Endothelial cell of umbilical vein (primary cell): ENCODE measurements at regions not wholly inside any gene's neighbourhood (a gene's known extent, or its start where the extent isn't known, plus 50 kb on each side); places are given as distances from the start of the nearest gene placed in this dataset.

Experiments used
- BruUV-seq: library from RNA; stranded (reverse); fragments of 400-500 nt; replicated peaks from 2 replicates; lab custom pipeline; 2021; lab: Mats Ljungman, UMichigan
- CTCF ChIA-PET: fragments of 300-600, 350-600 bp; sonication (Branson Sonifier 250); formaldehyde crosslinking; loops from one replicate; lab custom pipeline; 2021; ENCODE audit warnings: antibody characterized with exemption, inconsistent platforms; lab: Charles Lee
- POLR2A ChIA-PET: fragments of 300-600, 350-600 bp; sonication (Branson Sonifier 250); formaldehyde crosslinking; loops from one replicate; lab custom pipeline; 2021; ENCODE audit warnings: antibody characterized with exemption, inconsistent platforms; lab: Charles Lee
- DNase-seq: peaks from one replicate; pipeline ENCODE4 v3.0.0-alpha.2; 2011; ENCODE audit warnings: low read depth, low spot score
- FAIRE-seq: peaks from 2 replicates; lab custom pipeline; 2011; peaks lifted over from hg19 to GRCh38; lab: Jason Lieb, UNC
- H2AFZ ChIP-seq: 2 replicates; pipeline ENCODE4 v1.6.0; 2012; ENCODE audit warnings: low read depth, low read length, control low read depth, inconsistent platforms
- H3K27ac ChIP-seq: 2 replicates; pipeline ENCODE4 v1.5.1; 2011; ENCODE audit warnings: low read depth, mild to moderate bottlenecking, control low read depth, low read length, moderate library complexity; ENCODE audit not compliant: insufficient read depth
- H3K27me3 ChIP-seq, 2 experiments: 2 replicates each; pipeline versions ENCODE4 v1.6.0 to v1.6.1; 2011; ENCODE audit warnings: low read length in 2 of 2, mixed read lengths in 1 of 2; ENCODE audit not compliant: control insufficient read depth in 2 of 2, insufficient read depth in 2 of 2
- H3K36me3 ChIP-seq, 2 experiments: 2 replicates in 1 of 2; 3 replicates in 1 of 2; pipeline ENCODE4 v1.5.1; 2011; ENCODE audit warnings: low read length in 2 of 2, mild to moderate bottlenecking in 1 of 2, moderate library complexity in 1 of 2; ENCODE audit not compliant: control insufficient read depth in 2 of 2, insufficient read depth in 2 of 2; ENCODE audit errors: extremely low read depth in 1 of 2
- H3K4me1 ChIP-seq: 3 replicates; pipeline ENCODE4 v1.5.1; 2011; ENCODE audit warnings: mild to moderate bottlenecking, low read length; ENCODE audit not compliant: control insufficient read depth, insufficient read depth; ENCODE audit errors: extremely low read depth
- H3K4me2 ChIP-seq: 2 replicates; pipeline ENCODE4 v1.6.1; 2011; ENCODE audit warnings: low read length, control low read depth, mixed read lengths; ENCODE audit not compliant: insufficient read depth
- H3K4me3 ChIP-seq, 3 experiments: fragments of 200-600 bp in 1 of 3; sonication (generic), shearing (Covaris generic) in 1 of 3; replicated peaks in 1 of 3; 2 replicates each; pipeline ENCODE4 v1.5.1; 2011 to 2016; ENCODE audit warnings: control low read depth in 3 of 3, low read length in 3 of 3, mild to moderate bottlenecking in 2 of 3, inconsistent platforms in 1 of 3, low read depth in 1 of 3, moderate library complexity in 1 of 3; ENCODE audit not compliant: insufficient read depth in 1 of 3
- H3K79me2 ChIP-seq: 2 replicates; pipeline ENCODE4 v1.6.0; 2012; ENCODE audit warnings: low read length, inconsistent platforms; ENCODE audit not compliant: control insufficient read depth, insufficient read depth
- H3K9ac ChIP-seq: replicated peaks from 2 replicates; pipeline ENCODE3; 2011; ENCODE audit warnings: low read length, control low read depth; ENCODE audit not compliant: insufficient read depth; ENCODE audit errors: extremely low read depth
- H3K9me1 ChIP-seq: replicated peaks from 3 replicates; pipeline ENCODE4 v1.6.0; 2011; ENCODE audit warnings: mild to moderate bottlenecking, low read length; ENCODE audit not compliant: control insufficient read depth, insufficient read depth; ENCODE audit errors: extremely low read depth
- H3K9me3 ChIP-seq: replicated peaks from 2 replicates; pipeline ENCODE4 v1.5.1; 2012; ENCODE audit warnings: low read length, inconsistent platforms; ENCODE audit not compliant: control insufficient read depth, insufficient read depth
- H4K20me1 ChIP-seq: replicated peaks from 2 replicates; pipeline ENCODE3; 2011; ENCODE audit warnings: mild to moderate bottlenecking, low read length; ENCODE audit not compliant: control insufficient read depth, insufficient read depth; ENCODE audit errors: extremely low read depth
- EZH2 ChIP-seq: IDR thresholded peaks from 2 replicates; pipeline ENCODE4 v1.6.1; 2012; ENCODE audit warnings: borderline replicate concordance, low read depth, mild to moderate bottlenecking, moderate library complexity, low read length, inconsistent platforms; ENCODE audit not compliant: severe bottlenecking
- FOS ChIP-seq: IDR thresholded peaks from 2 replicates; pipeline ENCODE4 v1.6.1; 2011; ENCODE audit warnings: mild to moderate bottlenecking, low read length, moderate library complexity, borderline replicate concordance; ENCODE audit not compliant: insufficient read depth
- GATA2 ChIP-seq: IDR thresholded peaks from 2 replicates; pipeline ENCODE4 v1.7.0; 2011; ENCODE audit warnings: low read depth, mild to moderate bottlenecking, moderate library complexity, mixed read lengths, low read length; ENCODE audit not compliant: insufficient read length, insufficient read depth
- JUN ChIP-seq: IDR thresholded peaks from 2 replicates; pipeline ENCODE4 v1.6.1; 2011; ENCODE audit warnings: borderline replicate concordance, low read depth; ENCODE audit not compliant: insufficient read length, insufficient read depth
- MAX ChIP-seq: IDR thresholded peaks from 2 replicates; pipeline ENCODE4 v1.6.1; 2011; ENCODE audit not compliant: insufficient read depth, insufficient read length
- MYC ChIP-seq: IDR thresholded peaks from one replicate; pipeline ENCODE4 v1.6.1; 2011; ENCODE audit warnings: mild to moderate bottlenecking, low read depth, low read length
- POLR2A ChIP-seq: IDR thresholded peaks from 2 replicates; pipeline ENCODE4 v1.6.1; 2012; ENCODE audit warnings: low read depth, mild to moderate bottlenecking, control low read depth, low read length
- POLR2AphosphoS5 ChIP-seq: IDR thresholded peaks from 2 replicates; pipeline ENCODE4 v1.6.1; 2012; ENCODE audit warnings: low read depth, mild to moderate bottlenecking, control low read depth, low read length, moderate library complexity; ENCODE audit not compliant: insufficient read depth
- dilution Hi-C: fragments of 300-500 bp; cut with MboI; formaldehyde crosslinking; loops from one replicate; pipeline ENCODE4 v1.15.0; 2019; ENCODE audit warnings: low sequenced_read_pairs; ENCODE audit not compliant: extremely low pct_ligation_motif_present
- intact Hi-C: fragments of 100-400 bp; cut with micrococcal nuclease; formaldehyde crosslinking; loops from one replicate; pipeline ENCODE4 v1.10.0; 2022
- TF ChIP-seq, protein P1 (sequence below), 2 donors: IDR thresholded peaks; 1 replicate in 1 of 2; 2 replicates in 1 of 2; pipeline ENCODE4 v1.5.1; 2011; ENCODE audit warnings: low read length in 2 of 2, mild to moderate bottlenecking in 2 of 2, moderate library complexity in 2 of 2, control low read depth in 1 of 2, inconsistent platforms in 1 of 2, low read depth in 1 of 2; ENCODE audit not compliant: insufficient read depth in 1 of 2; ENCODE audit errors: extremely low read depth in 1 of 2

DNA sequence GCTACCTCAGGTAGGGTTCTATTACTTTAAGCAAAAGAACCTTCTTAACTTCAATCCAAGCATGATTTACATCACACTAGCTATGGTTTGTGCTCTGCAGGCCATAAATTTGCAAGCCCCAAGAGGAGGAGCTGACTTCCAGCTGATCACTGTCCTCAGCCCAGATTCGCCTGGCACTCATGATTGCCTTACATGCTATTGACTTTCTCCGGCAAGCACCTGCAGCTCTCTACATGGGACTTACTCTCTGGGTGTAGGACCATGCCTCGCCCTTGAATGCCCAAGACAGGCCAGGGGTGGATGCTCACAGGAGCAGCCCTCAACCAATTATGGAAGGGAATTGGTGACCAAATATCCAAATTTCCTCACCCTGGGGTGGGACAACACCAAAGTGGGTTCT, 99.8 kb downstream of the ESM1 start:
- Histone ChIP-seq H3K9ac (no peak overlapping the region), H3K27ac (no peak overlapping the region), H3K4me3 (no peak overlapping the region), H3K9me1 (no peaks in the 10 kb centered on the region), H3K4me1 (peaks cover 11% of the 10 kb centered on the region), H3K79me2 (no peaks in the 10 kb centered on the region), H3K27me3 (peaks cover 5 to 9% of the 10 kb centered on the region in 2 experiments), H4K20me1 (no peaks in the 10 kb centered on the region), H3K4me2 (no peak overlapping the region), H3K36me3 (no peaks in the 10 kb centered on the region), H3K9me3 (no peaks in the 10 kb centered on the region), H2AFZ (no peak overlapping the region)
- FAIRE-seq (no peak), DNase-seq (no peak)
- ChIA-PET CTCF (interaction anchor here (0.9 to 2.9 kb wide), 8 partner anchors 10 to 466 kb away, joined by 3 to 18 read pairs (median 4); partner anchors contain the start of genes GPX8 and SNX18), POLR2A (no interaction called here)
- dilution Hi-C loops (no loop called here), intact Hi-C loops (no loop called here)
- TF ChIP-seq POLR2A: no peak
- BruUV-seq: no TSS peak

- H3K36me3 ChIP-seq: no peaks in the 10 kb centered on the region
- ChIA-PET POLR2A (no interaction called here), CTCF (interaction anchor here (2.1 to 2.9 kb wide), 2 partner anchors 17 to 367 kb away, joined by 5 to 18 read pairs; partner anchors contain the start of gene SNX18)
- BruUV-seq: no TSS peak
- H3K4me2 ChIP-seq: peak overlapping the region; percentile 72
- H3K27ac ChIP-seq: no peak overlapping the region
- H3K79me2 ChIP-seq: no peaks in the 10 kb centered on the region
- FAIRE-seq (no peak), DNase-seq (no peak)
- peaks cover 2% of the 10 kb centered on the region for H3K4me1 ChIP-seq
- intact Hi-C loops: no loop called here
- H3K9ac ChIP-seq: no peak overlapping the region
- peak overlapping the region in 1 of 3 experiments; percentile 40 for H3K4me3 ChIP-seq
- H3K27me3 ChIP-seq: peaks cover 5 to 9% of the 10 kb centered on the region in 2 experiments
- TF ChIP-seq FOS (no peak), EZH2 (no peak), JUN (no peak), MYC (no peak), GATA2 (no peak), POLR2AphosphoS5 (no peak), MAX (no peak), POLR2A (no peak)
- TF ChIP-seq, protein P1, sequence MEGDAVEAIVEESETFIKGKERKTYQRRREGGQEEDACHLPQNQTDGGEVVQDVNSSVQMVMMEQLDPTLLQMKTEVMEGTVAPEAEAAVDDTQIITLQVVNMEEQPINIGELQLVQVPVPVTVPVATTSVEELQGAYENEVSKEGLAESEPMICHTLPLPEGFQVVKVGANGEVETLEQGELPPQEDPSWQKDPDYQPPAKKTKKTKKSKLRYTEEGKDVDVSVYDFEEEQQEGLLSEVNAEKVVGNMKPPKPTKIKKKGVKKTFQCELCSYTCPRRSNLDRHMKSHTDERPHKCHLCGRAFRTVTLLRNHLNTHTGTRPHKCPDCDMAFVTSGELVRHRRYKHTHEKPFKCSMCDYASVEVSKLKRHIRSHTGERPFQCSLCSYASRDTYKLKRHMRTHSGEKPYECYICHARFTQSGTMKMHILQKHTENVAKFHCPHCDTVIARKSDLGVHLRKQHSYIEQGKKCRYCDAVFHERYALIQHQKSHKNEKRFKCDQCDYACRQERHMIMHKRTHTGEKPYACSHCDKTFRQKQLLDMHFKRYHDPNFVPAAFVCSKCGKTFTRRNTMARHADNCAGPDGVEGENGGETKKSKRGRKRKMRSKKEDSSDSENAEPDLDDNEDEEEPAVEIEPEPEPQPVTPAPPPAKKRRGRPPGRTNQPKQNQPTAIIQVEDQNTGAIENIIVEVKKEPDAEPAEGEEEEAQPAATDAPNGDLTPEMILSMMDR (IDR thresholded peaks at IDR 0.05; ENCODE audit: extremely low read depth in 1 of 2, insufficient read depth in 1 of 2, low read depth in 1 of 2, low read length in 2 of 2): no peak
- H4K20me1 ChIP-seq: no peaks in the 10 kb centered on the region
- H3K9me1 ChIP-seq: no peaks in the 10 kb centered on the region
- no peak overlapping the region for H2AFZ ChIP-seq
- H3K9me3 ChIP-seq: no peaks in the 10 kb centered on the region
- dilution Hi-C loops: no loop called here
These were observed 101.2 kb downstream of the ESM1 start for GRCh38 chr5:54884195-54884536.
